ENCODE measurements at regions not wholly inside any gene's neighbourhood (a gene's known extent, or its start where the extent isn't known, plus 50 kb on each side); places are given as distances from the start of the nearest gene placed in this dataset.

DNA sequence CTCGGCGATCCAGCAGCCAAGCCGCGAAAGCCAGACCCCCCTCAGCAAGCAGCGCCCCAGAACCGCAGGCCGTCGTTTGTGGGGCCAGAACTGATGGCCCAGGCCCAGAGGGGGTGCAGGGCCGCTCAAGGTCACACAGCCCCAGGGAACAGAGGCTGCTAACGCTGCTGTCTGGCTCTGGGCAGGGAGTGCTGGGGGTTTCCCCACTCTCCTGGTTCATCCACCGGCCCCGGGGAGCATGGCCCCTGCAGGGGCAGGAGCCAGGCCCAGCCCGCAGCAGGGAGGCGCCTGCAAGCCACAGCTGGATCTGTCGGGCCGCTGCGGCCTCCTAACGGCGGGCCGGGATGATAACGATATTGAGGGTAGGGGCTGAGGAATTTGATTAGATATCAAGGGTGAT is 64.8 kb upstream of the IGFBPL1 start:
- TF ChIP-seq, protein P1, sequence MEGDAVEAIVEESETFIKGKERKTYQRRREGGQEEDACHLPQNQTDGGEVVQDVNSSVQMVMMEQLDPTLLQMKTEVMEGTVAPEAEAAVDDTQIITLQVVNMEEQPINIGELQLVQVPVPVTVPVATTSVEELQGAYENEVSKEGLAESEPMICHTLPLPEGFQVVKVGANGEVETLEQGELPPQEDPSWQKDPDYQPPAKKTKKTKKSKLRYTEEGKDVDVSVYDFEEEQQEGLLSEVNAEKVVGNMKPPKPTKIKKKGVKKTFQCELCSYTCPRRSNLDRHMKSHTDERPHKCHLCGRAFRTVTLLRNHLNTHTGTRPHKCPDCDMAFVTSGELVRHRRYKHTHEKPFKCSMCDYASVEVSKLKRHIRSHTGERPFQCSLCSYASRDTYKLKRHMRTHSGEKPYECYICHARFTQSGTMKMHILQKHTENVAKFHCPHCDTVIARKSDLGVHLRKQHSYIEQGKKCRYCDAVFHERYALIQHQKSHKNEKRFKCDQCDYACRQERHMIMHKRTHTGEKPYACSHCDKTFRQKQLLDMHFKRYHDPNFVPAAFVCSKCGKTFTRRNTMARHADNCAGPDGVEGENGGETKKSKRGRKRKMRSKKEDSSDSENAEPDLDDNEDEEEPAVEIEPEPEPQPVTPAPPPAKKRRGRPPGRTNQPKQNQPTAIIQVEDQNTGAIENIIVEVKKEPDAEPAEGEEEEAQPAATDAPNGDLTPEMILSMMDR (IDR thresholded peaks at IDR 0.05) = no peak
- TF ChIP-seq POLR2A (IDR thresholded peaks at IDR 0.05) = no peak

All from body of pancreas (tissue), 4 donors.